NCI-H1417 (cell line): ENCODE measurements at regions not wholly inside any gene's neighbourhood (a gene's known extent, or its start where the extent isn't known, plus 50 kb on each side); places are given as distances from the start of the nearest gene placed in this dataset.
"Not testable (repeated sequence)": the region's sequence is repeated elsewhere in the genome, so short reads cannot be mapped to it uniquely, and the experiment has no call there.

Experiments
- DNase-seq, 3 experiments: peaks; one replicate each; lab custom pipeline; 2025; lab: John Stamatoyannopoulos, UW

GRCh38 chr7:115789901-115790300 is 240.7 kb downstream of the TFEC start:
- DNase-seq = no peak

DNA sequence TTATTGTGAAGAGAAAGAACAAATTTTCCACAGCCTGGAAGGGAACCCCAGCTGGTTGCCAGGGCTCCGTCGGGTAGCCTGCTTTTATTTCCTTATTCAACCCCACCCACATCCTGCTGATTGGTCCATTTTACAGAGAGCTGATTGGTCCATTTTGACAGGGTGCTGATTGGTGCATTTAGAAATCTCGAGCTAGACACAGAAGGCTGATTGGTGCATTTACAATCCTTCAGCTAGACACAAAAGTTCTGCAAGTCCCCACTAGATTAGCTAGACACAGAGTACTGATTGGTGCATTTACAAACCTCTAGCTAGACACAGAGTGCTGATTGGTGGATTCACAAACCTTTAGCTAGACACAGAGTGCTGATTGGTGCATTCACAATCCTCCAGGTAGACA is 241.1 kb downstream of the TFEC start:
- not testable (repeated sequence) for DNase-seq

- DNase-seq = peak in 2 of 3 experiments; percentile 30 to 82
Measured at GRCh38 chr7:115782696-115783490, 247.7 kb downstream of the TFEC start.

DNA sequence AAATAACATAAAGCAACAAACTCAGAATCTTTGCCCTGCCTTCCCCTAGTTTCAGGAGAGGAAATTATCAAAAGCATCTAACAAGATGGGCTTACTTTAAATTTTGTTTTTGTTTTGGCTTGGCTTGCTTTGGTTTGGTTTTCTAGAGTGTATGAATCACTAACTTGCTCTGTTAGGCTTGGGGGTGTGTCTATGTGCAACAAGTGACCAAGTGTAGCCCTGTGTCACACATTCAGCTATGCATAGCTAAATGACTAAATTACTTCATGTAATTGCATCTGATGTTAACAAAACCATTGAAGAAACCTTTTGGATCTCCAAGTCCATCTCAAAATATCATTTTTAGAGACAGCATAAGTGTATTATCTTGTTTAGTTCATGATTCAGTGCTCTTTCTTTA is 251.0 kb downstream of the TFEC start:
- no peak for DNase-seq

DNA sequence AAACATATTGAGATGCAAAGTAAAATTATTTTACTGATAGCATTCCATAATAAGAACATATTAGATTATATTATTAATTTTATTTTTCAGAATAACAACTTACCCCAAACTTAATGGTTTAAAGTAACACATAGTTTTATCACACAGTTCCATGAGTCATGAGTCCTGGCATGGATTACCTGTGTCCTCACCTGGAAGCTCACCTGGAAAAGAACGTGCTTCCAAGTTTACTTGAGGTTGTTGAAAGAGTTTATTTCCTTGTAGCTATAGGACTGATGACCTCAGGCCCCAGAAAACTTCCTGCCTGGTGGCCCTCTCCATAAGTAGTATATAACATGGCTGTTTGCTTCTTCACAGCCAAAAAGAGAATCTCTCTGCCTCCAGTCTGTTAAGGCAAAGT is 254.6 kb downstream of the TFEC start:
- DNase-seq = no peak

- no peak for DNase-seq
Measured at GRCh38 chr7:115763347-115763746, 267.2 kb downstream of the TFEC start.

DNA sequence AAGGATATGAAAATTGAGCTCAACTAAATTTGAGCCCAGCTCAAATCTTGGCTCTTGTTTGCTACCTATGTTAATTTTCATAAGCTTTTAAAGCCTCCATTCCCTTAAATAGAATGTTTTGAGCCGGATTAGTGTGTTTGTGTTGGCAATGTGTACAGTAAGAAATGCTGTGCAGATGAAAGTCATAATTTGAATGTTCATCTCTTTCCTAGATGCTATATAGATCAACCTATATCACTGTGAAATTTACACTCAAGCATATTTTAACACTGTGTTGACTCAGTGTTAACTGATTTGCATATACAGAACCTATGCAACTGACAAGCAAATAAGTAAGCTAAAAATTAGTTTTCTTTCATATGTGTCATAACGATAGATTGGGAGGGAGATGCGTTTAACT is 272.5 kb downstream of the TFEC start:
- DNase-seq = no peak

DNA sequence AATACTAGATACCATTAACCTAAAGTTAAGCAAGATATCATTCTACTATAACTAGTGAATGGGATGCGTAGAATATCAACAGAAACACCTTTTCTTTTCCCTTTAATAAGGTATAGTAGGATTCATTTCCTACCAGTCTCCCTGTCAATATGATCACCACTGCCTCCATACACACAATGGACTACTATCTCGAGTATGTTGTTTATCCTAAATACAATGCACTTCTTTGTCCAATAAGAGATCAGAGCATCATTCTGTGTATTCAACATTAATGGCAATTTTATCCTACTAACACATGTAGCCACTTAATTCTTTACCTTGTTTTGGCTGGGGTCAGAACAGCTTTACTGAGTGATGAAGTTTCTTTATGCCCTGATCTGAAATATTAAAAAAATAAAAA is 276.3 kb downstream of the TFEC start:
- DNase-seq = no peak

GRCh38 chr7:115749924-115750323 is 280.6 kb downstream of the TFEC start:
- peak; percentile 16 to 87 (median 57) for DNase-seq

GRCh38 chr7:115748123-115748738 is 282.3 kb downstream of the TFEC start:
- peak; percentile 20 to 74 (median 46) for DNase-seq

DNA sequence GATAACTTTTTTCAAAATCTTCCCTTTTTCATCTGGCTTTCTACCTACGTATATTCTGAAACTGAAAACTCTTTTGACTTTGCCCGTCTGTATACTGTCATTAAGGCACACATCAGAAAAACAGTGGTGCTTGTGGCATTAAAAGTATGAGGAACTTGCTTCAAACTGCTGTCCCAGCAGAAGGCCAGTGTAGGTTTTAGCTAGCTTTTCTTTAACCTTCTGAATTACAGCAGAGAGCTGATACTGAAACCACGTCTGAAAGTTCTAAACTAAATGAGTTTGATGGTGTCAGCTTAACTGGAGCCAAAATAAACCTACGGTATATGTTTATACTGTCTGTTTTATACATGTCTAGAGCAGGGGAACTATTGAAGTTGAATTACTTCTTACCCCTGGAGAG is 283.4 kb downstream of the TFEC start:
- peak in 1 of 3 experiments; percentile 44 for DNase-seq

GRCh38 chr7:115740043-115740442 is 290.5 kb downstream of the TFEC start:
- no peak for DNase-seq

DNA sequence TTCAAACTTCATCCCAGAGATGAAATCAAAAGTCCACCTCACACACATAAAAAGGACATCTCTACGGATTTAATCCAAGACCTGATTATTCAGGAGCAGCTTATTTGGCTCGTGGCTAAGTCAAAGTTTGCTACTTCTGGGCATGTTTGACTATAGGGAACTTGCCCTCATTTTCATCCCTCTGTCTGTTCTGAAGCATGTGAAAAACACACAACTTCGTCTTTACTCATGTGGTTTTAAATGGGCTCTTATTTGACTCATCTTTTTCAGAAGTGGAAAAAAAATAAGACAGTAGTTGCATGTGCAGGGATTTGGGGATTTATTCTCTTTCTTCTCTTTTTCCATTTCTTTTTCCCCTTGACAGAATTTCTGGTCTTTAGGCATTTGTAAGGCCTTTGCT is 295.9 kb downstream of the TFEC start:
- DNase-seq = peak in 1 of 3 experiments; percentile 56

DNA sequence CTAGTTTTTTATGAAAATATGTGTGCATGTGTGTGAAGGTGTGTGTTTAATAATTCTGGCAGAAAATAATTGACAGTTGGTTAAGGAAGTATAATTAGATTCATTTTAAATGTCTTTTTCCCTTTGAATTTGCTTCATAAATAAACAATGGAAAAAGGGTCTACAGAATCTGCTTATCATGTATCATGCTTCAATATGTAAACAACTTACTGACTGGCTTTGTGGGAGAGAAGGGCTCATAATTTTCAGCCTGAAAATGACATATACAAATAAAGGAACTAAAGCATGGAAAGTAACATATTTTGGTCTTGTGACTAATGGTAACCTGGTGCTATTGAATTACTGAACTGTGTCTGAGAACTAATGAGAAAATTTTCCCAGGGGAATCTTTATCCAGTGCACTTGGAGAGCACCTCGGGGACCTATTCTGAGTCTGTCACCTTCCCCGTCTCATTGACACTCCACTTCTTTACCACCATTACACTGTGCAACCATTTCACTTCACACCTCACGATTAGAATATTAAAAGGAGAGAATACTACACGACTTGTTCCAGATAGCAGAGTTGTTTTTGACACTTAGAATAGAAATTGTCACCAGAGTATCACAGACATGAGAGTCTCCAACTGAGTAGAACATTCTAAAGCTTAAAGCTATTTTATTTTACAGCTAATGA is 298.6 kb downstream of the TFEC start:
- peak; percentile 25 to 68 (median 35) for DNase-seq

- DNase-seq = peak; percentile 63 to 95 (median 92)
Measured at GRCh38 chr7:115728518-115728917, 302.0 kb downstream of the TFEC start.

DNA sequence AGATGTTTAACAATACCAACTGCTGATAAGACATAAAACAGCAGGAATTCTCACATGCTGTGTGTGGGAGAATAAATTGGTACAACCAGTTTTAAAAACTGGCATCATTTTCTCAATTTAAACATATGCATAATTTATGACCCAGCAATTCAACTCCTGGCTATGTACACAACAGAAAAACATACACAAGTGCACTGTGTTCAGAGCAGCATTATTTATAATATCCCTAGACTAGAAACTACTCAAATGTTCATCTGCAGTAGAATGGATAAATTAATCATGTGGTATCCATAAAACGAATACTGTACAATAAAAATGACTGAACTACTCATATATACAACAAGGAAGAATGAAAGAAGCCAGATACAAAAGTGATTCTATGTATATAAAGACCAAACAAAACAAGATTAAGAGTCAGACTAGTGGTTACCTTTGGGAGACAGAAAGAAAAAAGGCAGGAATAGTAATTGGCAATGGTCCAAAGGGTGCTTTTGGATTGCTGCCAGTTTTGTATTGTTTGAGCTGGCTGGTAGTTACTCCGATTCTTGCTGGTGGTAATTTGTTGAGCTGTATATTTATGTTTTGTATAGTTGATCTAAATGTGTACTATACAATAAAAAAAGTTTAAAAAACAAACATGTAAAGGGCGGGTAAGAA is 306.0 kb downstream of the TFEC start:
- DNase-seq = peak; percentile 94 to 100 (median 97)

DNA sequence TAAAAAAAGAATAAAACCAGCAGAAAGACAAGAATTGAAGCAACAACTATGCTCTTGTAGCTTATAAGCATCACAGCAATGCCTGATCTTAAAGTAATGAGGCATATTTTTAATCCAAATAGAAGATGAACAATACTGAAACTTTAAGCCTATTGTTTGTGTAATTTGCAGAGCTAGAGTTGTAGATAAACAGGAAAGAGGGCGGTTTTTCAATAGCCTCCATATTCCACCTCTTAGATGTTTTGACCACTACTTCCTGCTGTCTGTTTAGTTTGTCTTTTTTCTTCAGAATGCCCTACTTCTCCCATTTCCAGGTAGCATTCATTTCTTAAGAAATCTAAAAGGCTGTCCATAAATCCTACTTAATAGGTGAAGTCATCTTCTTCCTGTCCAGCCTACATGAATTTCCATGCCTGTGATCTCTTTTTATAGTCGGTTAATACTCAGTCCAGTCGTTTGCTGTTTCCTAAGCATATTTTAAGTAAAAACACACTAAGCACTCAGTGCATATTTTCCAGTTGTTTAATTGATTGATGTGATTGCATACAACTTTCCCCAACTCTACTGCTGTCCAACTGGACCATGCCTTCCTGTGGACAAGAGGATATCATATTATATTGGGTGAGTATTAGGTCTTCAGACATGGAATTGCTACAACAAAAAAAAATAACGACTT is 308.1 kb downstream of the TFEC start:
- DNase-seq = no peak

DNA sequence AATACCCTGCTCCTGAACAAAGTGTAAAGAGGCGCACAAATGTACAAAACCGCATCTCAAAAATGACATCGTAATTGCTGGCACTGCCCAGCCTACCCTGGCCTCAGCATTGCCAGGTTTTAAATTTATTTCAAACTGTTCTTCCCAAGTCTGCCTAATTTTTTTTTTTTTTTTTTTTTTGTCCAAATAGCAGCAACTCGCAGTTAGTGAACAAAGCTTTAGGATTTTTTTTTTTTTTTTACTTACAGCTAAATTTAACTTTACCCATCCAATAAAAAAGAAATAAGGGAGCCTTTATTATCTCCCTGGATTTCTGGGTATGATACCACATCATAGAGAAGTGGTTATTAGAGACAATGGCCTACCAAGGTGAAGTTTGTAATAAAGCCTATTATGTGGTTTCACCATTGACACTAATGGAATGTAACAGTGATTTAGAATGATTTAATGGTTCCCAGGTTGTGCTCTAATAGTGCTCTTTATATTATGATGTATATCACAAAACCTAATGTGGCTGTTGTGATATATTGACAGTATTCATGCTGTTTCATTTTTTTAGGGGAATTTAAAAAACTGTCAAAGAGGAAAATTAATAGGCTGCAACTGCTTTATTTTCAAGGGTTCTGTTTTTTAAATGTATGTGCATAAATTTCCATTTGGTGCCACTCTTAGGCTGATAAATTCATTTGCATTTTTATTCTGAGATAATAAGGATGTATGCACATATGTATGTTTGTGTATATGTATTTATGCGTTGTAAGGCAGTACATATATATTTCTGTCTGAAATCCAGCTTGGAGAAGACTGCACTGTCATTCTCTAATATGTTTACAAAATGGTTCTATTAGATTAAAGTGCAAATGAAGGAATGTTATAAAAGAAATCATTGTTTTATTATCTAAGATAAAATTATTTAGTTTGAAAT is 309.0 kb downstream of the TFEC start:
- peak in 2 of 3 experiments; percentile 17 to 63 for DNase-seq

DNA sequence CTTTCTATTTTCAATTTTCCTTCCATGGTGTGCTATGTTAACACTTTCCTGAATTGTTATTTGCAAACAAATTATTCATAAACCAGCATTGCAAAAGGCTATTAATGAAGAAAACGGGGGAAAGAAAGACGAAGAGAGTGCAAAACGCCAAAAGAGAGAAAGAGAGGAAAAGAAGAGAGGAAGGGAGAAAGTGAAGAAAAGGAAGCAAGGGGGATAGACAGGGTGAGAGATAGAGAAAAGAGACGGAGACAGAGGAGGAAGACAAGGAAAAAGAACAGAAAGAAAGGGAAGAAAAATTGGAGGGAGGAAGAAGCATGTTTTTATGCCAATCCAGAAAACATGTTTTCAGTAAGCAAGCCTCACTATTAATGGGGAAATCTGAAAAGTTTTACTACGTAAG is 310.6 kb downstream of the TFEC start:
- DNase-seq = no peak

- DNase-seq = peak in 1 of 3 experiments; percentile 67
Measured at GRCh38 chr7:115709664-115710063, 320.9 kb downstream of the TFEC start.

GRCh38 chr7:115708013-115708341 is 322.6 kb downstream of the TFEC start:
- peak in 1 of 3 experiments; percentile 80 for DNase-seq
